Transverse colon (tissue), 4 donors: ENCODE measurements at regions not wholly inside any gene's neighbourhood (a gene's known extent, or its start where the extent isn't known, plus 50 kb on each side); places are given as distances from the start of the nearest gene placed in this dataset.
"Not testable (repeated sequence)": the region's sequence is repeated elsewhere in the genome, so short reads cannot be mapped to it uniquely, and the experiment has no call there.

Experiments
- DNase-seq: peaks from one replicate; pipeline ENCODE4 v3.0.0-alpha.2; 2019
- H3K27ac ChIP-seq, 4 donors: fragments of 200-600 bp; sonication (generic); 2 replicates each; pipeline ENCODE4 v1.5.1; 2016 to 2018; ENCODE audit warnings: inconsistent platforms in 4 of 4
- H3K27me3 ChIP-seq: fragments of 200-600 bp; sonication (generic); 2 replicates; pipeline ENCODE4 v1.5.1; 2017; ENCODE audit warnings: inconsistent platforms
- H3K36me3 ChIP-seq, 4 donors: fragments of 200-600 bp; sonication (generic); 2 replicates each; pipeline ENCODE4 v1.5.1; 2017 to 2019; ENCODE audit warnings: inconsistent platforms in 4 of 4
- H3K4me1 ChIP-seq, 4 donors: fragments of 200-600 bp; sonication (generic); 2 replicates each; pipeline ENCODE4 v1.5.1; 2017 to 2020; ENCODE audit warnings: inconsistent platforms in 4 of 4
- H3K4me3 ChIP-seq, 4 donors: fragments of 200-600 bp; sonication (generic); 1 replicate in 1 of 4; 2 replicates in 3 of 4; pipeline versions ENCODE4 v1.5.1 to v1.6.1; 2017 to 2019; ENCODE audit warnings: inconsistent platforms in 4 of 4
- H3K9me3 ChIP-seq, 2 donors: fragments of 200-600 bp; sonication (generic); 2 replicates each; pipeline ENCODE4 v1.5.1; 2017 to 2019; ENCODE audit warnings: inconsistent platforms in 2 of 2
- EP300 ChIP-seq: sonication (generic); formaldehyde crosslinking; IDR thresholded peaks from one replicate; pipeline ENCODE4 v1.6.1; 2017; ENCODE audit warnings: antibody characterized with exemption, low read depth
- POLR2A ChIP-seq: fragments of 450-650 bp; IDR thresholded peaks from one replicate; pipeline ENCODE4 v1.6.1; 2016; ENCODE audit warnings: antibody characterized with exemption, mild to moderate bottlenecking, moderate library complexity
- POLR2AphosphoS5 ChIP-seq, 3 donors: sonication (generic); formaldehyde crosslinking; IDR thresholded peaks; one replicate each; pipeline ENCODE4 v1.6.1; 2016; ENCODE audit warnings: antibody characterized with exemption in 3 of 3
- WGBS, 2 donors: methylation state at CpG; one replicate each; pipeline ENCODE4 v1.1.5; 2018; ENCODE audit warnings: low coverage in 1 of 2; 5-methylcytosine and 5-hydroxymethylcytosine counted together
- in situ Hi-C, 4 donors: fragments of 200-750 bp; cut with MboI; loops; one replicate each; pipeline versions ENCODE4 v1.15.0 to v1.15.1; 2017; ENCODE audit warnings: low sequenced_read_pairs in 3 of 4, low pct_ligation_motif_present in 1 of 4, low pct_unique_long_range_greater_than_20kb in 1 of 4
- intact Hi-C: fragments of 100-400 bp; cut with DNase I; formaldehyde crosslinking; loops from one replicate; pipeline ENCODE4 v1.15.1; 2023; ENCODE audit warnings: low total_unique reads
- TF ChIP-seq, protein P1 (sequence below), 5 experiments: fragments of 200-600 bp in 3 of 5; fragments of 450-650 bp in 2 of 5; sonication (generic) in 3 of 5; IDR thresholded peaks; 1 replicate in 2 of 5; 2 replicates in 3 of 5; pipeline ENCODE4 v1.5.1; 2016 to 2017; ENCODE audit warnings: antibody characterized with exemption in 5 of 5, inconsistent platforms in 3 of 5, mild to moderate bottlenecking in 2 of 5, moderate library complexity in 1 of 5

DNA sequence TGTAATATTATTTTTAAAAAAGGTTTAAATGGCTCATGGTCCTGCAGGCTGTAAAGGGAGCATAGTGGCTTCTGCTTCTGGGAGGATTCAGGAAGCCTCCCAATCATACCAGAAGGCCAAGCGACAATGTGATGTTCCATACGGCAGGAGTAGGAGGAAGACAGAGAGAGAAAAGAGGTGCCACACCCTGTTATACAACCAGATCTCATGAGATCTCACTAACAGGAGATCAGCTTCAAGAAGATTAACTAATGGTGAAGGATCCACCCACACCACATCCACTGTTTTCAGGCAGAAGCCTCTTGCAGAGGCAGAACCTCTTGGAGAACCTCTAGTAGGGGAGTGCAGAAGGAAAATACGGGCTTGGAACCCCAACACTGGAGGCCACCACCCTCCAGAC lies 103.9 kb upstream of the TEKT4 start:
- Histone ChIP-seq H3K4me1 (no peaks in the 10 kb centered on the region), H3K4me3 (no peak overlapping the region), H3K27me3 (no peaks in the 10 kb centered on the region), H3K36me3 (no peaks in the 10 kb centered on the region), H3K27ac (no peak overlapping the region), H3K9me3 (no peaks in the 10 kb centered on the region)
- WGBS, 2 donors: 67 to 70% methylated on average over 2 to 3 of the region's 3 CpGs
- no peak for TF ChIP-seq POLR2AphosphoS5 (IDR thresholded peaks at IDR 0.05)
- no peak for TF ChIP-seq POLR2A
- TF ChIP-seq, protein P1, sequence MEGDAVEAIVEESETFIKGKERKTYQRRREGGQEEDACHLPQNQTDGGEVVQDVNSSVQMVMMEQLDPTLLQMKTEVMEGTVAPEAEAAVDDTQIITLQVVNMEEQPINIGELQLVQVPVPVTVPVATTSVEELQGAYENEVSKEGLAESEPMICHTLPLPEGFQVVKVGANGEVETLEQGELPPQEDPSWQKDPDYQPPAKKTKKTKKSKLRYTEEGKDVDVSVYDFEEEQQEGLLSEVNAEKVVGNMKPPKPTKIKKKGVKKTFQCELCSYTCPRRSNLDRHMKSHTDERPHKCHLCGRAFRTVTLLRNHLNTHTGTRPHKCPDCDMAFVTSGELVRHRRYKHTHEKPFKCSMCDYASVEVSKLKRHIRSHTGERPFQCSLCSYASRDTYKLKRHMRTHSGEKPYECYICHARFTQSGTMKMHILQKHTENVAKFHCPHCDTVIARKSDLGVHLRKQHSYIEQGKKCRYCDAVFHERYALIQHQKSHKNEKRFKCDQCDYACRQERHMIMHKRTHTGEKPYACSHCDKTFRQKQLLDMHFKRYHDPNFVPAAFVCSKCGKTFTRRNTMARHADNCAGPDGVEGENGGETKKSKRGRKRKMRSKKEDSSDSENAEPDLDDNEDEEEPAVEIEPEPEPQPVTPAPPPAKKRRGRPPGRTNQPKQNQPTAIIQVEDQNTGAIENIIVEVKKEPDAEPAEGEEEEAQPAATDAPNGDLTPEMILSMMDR (IDR thresholded peaks at IDR 0.05): no peak
- no peak for TF ChIP-seq EP300
- in situ Hi-C loops (no loop called here), intact Hi-C loops (no loop called here)
- DNase-seq: no peak

DNA sequence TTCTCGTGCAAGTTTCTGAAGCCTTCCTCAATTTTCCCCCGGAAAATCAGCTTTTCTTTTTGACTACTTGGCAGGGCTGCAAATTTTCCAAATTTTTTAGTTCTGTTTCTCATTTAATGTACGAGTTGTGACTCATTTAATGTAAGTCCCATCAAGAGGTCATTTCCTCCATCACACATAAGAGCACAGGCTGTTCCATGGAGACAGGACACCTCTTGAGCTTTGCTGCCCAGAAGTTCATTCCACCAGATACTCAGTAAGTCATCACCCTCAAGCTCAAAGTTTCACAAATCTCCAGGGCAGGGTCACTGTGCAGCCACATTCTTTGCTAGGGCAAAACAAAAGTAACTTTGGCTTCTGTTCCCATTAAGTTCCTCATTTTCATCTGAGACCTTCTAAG lies 101.5 kb upstream of the TEKT4 start:
- H3K4me3 ChIP-seq: no peak overlapping the region
- no peak for DNase-seq
- no peaks in the 10 kb centered on the region for H3K9me3 ChIP-seq
- intact Hi-C loops: no loop called here
- in situ Hi-C loops: no loop called here
- 60 to 65% methylated on average over 3 of the region's 3 CpGs for WGBS, 2 donors
- TF ChIP-seq, protein P1 (IDR thresholded peaks at IDR 0.05): no peak
- TF ChIP-seq POLR2A (no peak), EP300 (no peak), POLR2AphosphoS5 (IDR thresholded peaks at IDR 0.05) (no peak)
- H3K36me3 ChIP-seq: no peaks in the 10 kb centered on the region
- H3K27ac ChIP-seq: no peak overlapping the region
- no peaks in the 10 kb centered on the region for H3K4me1 ChIP-seq
- no peaks in the 10 kb centered on the region for H3K27me3 ChIP-seq

DNA sequence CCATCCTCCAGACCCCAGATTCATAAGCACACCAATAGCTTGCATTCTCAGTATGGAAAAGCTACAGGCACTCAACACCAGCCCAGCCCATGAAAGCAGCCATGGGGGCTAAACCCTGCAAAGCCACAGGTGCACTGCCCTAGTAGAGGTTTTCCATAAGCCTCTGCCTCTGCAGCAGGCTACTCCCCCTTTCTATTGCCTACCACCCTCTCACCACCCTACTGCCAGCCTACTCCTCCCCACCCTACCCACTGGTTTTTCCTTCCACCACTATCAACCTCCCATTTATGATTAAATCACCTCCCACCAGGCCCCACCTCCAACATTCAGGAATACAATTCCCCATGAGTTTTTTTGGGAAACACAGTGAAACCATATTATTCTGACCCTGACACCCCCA lies 96.4 kb upstream of the TEKT4 start:
- no peaks in the 10 kb centered on the region for H3K36me3 ChIP-seq
- in situ Hi-C loops: no loop called here
- TF ChIP-seq, protein P1 (IDR thresholded peaks at IDR 0.05): no peak
- no peak for TF ChIP-seq EP300
- no peak for TF ChIP-seq POLR2AphosphoS5 (IDR thresholded peaks at IDR 0.05)
- no peak for TF ChIP-seq POLR2A
- H3K27me3 ChIP-seq: no peaks in the 10 kb centered on the region
- no peak overlapping the region for H3K27ac ChIP-seq
- no peak for DNase-seq
- intact Hi-C loops: no loop called here
- H3K9me3 ChIP-seq: no peaks in the 10 kb centered on the region
- no peaks in the 10 kb centered on the region for H3K4me1 ChIP-seq
- no peak overlapping the region for H3K4me3 ChIP-seq

DNA sequence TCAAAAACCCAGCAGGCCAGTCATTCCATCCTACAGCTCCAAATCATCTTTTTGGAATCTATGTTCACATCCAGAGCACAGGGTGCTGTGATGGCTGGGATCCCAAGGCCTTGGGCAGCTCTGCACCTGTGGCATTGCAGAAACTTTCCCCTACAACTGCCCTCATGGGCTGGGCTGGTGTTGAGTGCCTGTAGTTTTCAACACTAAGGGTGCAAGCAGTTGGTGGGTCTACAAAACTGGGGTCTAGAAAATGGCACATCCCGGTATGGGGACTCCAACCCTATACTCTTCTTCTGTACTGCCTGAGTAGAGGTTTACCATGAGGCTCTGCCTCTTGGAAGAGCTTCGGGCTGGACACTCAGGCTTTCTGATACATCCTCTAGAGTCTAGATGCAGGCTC lies 95.2 kb upstream of the TEKT4 start:
- no peak overlapping the region for H3K27ac ChIP-seq
- intact Hi-C loops: no loop called here
- H3K4me1 ChIP-seq: no peaks in the 10 kb centered on the region
- TF ChIP-seq EP300 (no peak), POLR2AphosphoS5 (IDR thresholded peaks at IDR 0.05) (no peak), POLR2A (no peak)
- TF ChIP-seq, protein P1 (IDR thresholded peaks at IDR 0.05): no peak
- H3K4me3 ChIP-seq: no peak overlapping the region
- no peaks in the 10 kb centered on the region for H3K27me3 ChIP-seq
- DNase-seq: no peak
- no peaks in the 10 kb centered on the region for H3K36me3 ChIP-seq
- in situ Hi-C loops: no loop called here
- 63% methylated on average over 2 of the region's 2 CpGs; no CpG with 5 or more reads in 1 of the 2 donors for WGBS, 2 donors
- no peaks in the 10 kb centered on the region for H3K9me3 ChIP-seq

DNA sequence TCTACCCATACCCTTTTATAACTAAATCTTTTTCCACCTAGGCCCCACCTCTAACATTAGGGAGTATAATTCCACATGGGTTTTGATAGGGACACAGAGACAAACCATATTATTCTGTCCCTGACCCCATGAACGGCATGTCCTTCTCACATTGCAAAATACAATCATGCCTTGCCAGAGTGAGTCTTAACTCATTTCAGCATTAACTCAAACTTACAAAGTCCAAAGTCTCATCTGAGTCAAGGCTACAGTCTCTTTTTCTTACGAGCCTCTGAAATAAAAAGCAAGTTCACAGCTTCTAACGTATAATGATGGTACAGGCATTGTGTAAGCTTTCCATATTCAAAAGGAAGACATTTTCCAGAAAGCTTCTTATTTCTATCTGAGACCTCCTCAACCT lies 86.1 kb upstream of the TEKT4 start:
- H3K4me3 ChIP-seq, H3K27me3 ChIP-seq, intact Hi-C loops, H3K27ac ChIP-seq, DNase-seq, H3K9me3 ChIP-seq, H3K36me3 ChIP-seq, H3K4me1 ChIP-seq, in situ Hi-C loops: not testable (repeated sequence)
- WGBS, 2 donors: 49 to 59% methylated on average over 3 of the region's 3 CpGs

DNA sequence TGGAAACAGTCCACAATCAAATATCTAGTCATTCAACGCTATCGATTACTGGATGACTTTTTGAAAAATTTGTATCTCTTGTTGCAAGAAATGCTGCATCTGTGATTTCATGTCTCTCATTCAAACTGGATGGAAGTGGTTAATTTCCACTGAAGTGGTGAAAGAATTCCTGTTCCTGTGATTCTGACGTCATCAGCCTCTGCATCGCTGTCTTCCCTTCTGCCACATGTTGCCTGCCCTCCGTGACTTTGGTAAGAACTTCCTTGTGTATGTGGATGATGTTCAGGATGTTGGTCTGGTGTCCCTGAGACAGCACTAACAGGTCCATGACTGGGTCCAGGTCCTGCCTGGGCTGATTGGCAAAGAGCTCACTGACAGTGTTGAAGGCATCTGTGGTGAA lies 84.8 kb upstream of the TEKT4 start:
- WGBS, 2 donors: 83 to 96% methylated on average over 3 to 5 of the region's 5 CpGs
- in situ Hi-C loops, DNase-seq: not testable (repeated sequence)

DNA sequence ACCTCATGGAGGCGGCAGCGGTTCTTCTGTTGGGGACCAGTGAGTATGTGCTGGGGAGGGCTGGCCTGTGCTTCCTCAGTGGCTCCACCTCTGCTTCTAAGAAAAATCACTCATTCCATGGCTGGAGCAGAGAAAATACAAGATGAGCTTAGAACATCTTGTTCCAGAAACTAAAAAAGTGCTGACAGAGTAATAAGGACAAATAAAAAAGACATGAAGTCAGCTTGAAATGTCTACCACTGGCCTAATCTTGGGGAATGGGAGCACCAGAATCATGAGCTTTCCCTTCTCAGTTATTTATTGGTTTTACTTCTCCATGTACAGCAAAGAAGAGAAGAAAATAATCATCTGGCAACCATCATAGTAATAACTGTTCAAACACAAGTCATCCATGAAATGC lies 81.1 kb upstream of the TEKT4 start:
- in situ Hi-C loops, H3K27me3 ChIP-seq, H3K4me3 ChIP-seq, H3K4me1 ChIP-seq, intact Hi-C loops, H3K36me3 ChIP-seq, DNase-seq, H3K27ac ChIP-seq, H3K9me3 ChIP-seq: not testable (repeated sequence)
- WGBS, 2 donors: 94 to 100% methylated on average over 2 of the region's 2 CpGs

More for the DNA sequence above, 84.8 kb upstream of the TEKT4 start:
- H3K36me3 ChIP-seq, H3K4me3 ChIP-seq, H3K9me3 ChIP-seq, intact Hi-C loops, H3K4me1 ChIP-seq, H3K27ac ChIP-seq, H3K27me3 ChIP-seq: not testable (repeated sequence)
